KMS-11 (cell line): ENCODE measurements at regions not wholly inside any gene's neighbourhood (a gene's known extent, or its start where the extent isn't known, plus 50 kb on each side); places are given as distances from the start of the nearest gene placed in this dataset.
"Not testable (repeated sequence)": the region's sequence is repeated elsewhere in the genome, so short reads cannot be mapped to it uniquely, and the experiment has no call there.

Experiments used
- H2AFZ ChIP-seq: fragments of 200-600 bp; sonication (generic); 2 replicates; pipeline ENCODE4 v1.6.1; 2016; ENCODE audit warnings: antibody characterized with exemption, mixed run types, low read depth
- H3K27ac ChIP-seq: fragments of 200-600 bp; sonication (generic); 2 replicates; pipeline ENCODE4 v1.6.1; 2016; ENCODE audit warnings: mild to moderate bottlenecking, mixed run types
- H3K27me3 ChIP-seq: fragments of 200-600 bp; sonication (generic); 2 replicates; pipeline ENCODE4 v1.6.1; 2017; ENCODE audit warnings: mild to moderate bottlenecking, low read depth, mixed run types, moderate library complexity; ENCODE audit not compliant: insufficient read depth
- H3K36me3 ChIP-seq: fragments of 200-600 bp; sonication (generic); 2 replicates; pipeline ENCODE4 v1.6.1; 2017; ENCODE audit warnings: mild to moderate bottlenecking, mixed run types; ENCODE audit not compliant: insufficient read depth
- H3K4me1 ChIP-seq: fragments of 200-600 bp; sonication (generic); 2 replicates; pipeline ENCODE4 v1.6.1; 2016; ENCODE audit warnings: mild to moderate bottlenecking, low read depth, mixed run types; ENCODE audit not compliant: poor library complexity, severe bottlenecking
- H3K4me2 ChIP-seq: fragments of 200-600 bp; sonication (generic); 2 replicates; pipeline ENCODE4 v1.7.0; 2016; ENCODE audit warnings: mild to moderate bottlenecking, mixed run types
- H3K4me3 ChIP-seq: fragments of 200-600 bp; sonication (generic); IDR thresholded peaks from 2 replicates; pipeline ENCODE4 v1.6.1; 2017; ENCODE audit warnings: low read depth, low read length, mixed read lengths; ENCODE audit not compliant: insufficient read depth
- H3K79me2 ChIP-seq: fragments of 200-600 bp; sonication (generic); 2 replicates; pipeline ENCODE4 v1.6.1; 2016; ENCODE audit warnings: low read depth, mixed run types; ENCODE audit not compliant: insufficient read depth
- H3K9ac ChIP-seq: fragments of 200-600 bp; sonication (generic); 2 replicates; pipeline ENCODE4 v1.6.1; 2016; ENCODE audit warnings: mild to moderate bottlenecking, mixed run types
- H4K20me1 ChIP-seq: fragments of 200-600 bp; sonication (generic); 2 replicates; pipeline ENCODE4 v1.6.1; 2016; ENCODE audit warnings: mild to moderate bottlenecking, mixed run types; ENCODE audit not compliant: insufficient read depth
- CTCF ChIP-seq: fragments of 200-600 bp; sonication (generic); conservative IDR thresholded peaks from 2 replicates; pipeline ENCODE4 v1.6.1; 2017; ENCODE audit warnings: low read depth, mild to moderate bottlenecking, antibody characterized with exemption, low read length, moderate library complexity, mixed read lengths

DNA sequence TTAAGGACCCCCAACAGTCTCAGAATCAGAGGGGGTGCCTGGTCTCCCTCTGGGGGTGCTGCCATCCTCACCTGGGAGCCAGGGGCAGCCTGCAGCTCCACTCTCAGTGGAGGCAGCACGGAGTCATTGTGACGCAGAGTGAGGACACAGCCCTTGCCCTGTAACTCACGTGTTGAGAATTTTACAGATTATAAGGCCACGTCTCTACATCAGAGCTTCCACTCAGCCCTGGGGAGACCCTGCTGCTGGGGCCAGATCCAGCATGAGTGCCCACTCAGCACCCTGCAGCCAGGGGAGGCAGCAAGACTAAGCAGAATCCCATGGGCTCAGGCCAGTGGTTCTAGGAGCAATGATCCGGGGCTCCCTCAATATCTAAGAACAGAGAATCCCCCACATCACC is 137.4 kb upstream of the AFDN start:
- no peak overlapping the region for H2AFZ ChIP-seq
- no peak overlapping the region for H3K9ac ChIP-seq
- H3K79me2 ChIP-seq = no peaks in the 10 kb centered on the region
- H3K4me3 ChIP-seq = no peak overlapping the region
- no peaks in the 10 kb centered on the region for H3K4me1 ChIP-seq
- H3K4me2 ChIP-seq = no peak overlapping the region
- no peak for TF ChIP-seq CTCF
- H3K36me3 ChIP-seq = no peaks in the 10 kb centered on the region
- no peak overlapping the region for H3K27ac ChIP-seq
- no peaks in the 10 kb centered on the region for H4K20me1 ChIP-seq
- no peaks in the 10 kb centered on the region for H3K27me3 ChIP-seq

DNA sequence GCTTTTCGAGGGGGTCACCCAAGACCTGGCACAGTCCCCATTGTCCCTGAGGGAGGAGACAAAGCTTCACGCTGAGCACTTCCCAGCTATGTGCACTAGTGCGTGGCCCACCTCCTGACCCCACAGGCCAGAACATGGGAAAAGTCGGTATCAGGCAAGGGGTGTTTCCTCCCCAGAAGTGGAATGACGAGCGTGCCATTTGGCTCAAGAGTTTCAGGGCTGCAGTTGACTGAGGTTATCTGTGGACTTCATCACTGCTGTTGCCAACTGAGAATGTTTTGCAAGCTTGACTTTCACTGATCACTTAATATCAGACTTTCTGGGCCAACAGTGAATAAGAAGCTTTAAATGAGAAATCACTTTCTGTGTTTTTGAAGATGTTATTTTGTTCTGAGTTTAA is 137.0 kb upstream of the AFDN start:
- Histone ChIP-seq H3K79me2 (no peaks in the 10 kb centered on the region), H3K4me3 (no peak overlapping the region), H3K27ac (no peak overlapping the region)

GRCh38 chr6:167690167-167690922 is 136.4 kb upstream of the AFDN start:
- not testable (repeated sequence) for H3K27ac ChIP-seq, H3K4me3 ChIP-seq, H3K4me2 ChIP-seq, H3K36me3 ChIP-seq, H4K20me1 ChIP-seq, H2AFZ ChIP-seq, H3K9ac ChIP-seq, H3K27me3 ChIP-seq, H3K4me1 ChIP-seq, H3K79me2 ChIP-seq

More for the DNA sequence above, 137.0 kb upstream of the AFDN start:
- no peaks in the 10 kb centered on the region for H3K4me1 ChIP-seq
- no peak overlapping the region for H3K9ac ChIP-seq
- H3K27me3 ChIP-seq = no peaks in the 10 kb centered on the region
- no peaks in the 10 kb centered on the region for H3K36me3 ChIP-seq
- H4K20me1 ChIP-seq = no peaks in the 10 kb centered on the region
- TF ChIP-seq CTCF = no peak
- H2AFZ ChIP-seq = no peak overlapping the region
- H3K4me2 ChIP-seq = no peak overlapping the region

GRCh38 chr6:167690931-167691330 is 135.8 kb upstream of the AFDN start:
- Histone ChIP-seq H3K9ac (no peak overlapping the region), H3K79me2 (no peaks in the 10 kb centered on the region), H3K27ac (no peak overlapping the region), H2AFZ (no peak overlapping the region), H3K27me3 (no peaks in the 10 kb centered on the region), H3K4me2 (no peak overlapping the region), H3K4me1 (no peaks in the 10 kb centered on the region), H3K4me3 (no peak overlapping the region), H3K36me3 (no peaks in the 10 kb centered on the region), H4K20me1 (no peaks in the 10 kb centered on the region)
- TF ChIP-seq CTCF = no peak

DNA sequence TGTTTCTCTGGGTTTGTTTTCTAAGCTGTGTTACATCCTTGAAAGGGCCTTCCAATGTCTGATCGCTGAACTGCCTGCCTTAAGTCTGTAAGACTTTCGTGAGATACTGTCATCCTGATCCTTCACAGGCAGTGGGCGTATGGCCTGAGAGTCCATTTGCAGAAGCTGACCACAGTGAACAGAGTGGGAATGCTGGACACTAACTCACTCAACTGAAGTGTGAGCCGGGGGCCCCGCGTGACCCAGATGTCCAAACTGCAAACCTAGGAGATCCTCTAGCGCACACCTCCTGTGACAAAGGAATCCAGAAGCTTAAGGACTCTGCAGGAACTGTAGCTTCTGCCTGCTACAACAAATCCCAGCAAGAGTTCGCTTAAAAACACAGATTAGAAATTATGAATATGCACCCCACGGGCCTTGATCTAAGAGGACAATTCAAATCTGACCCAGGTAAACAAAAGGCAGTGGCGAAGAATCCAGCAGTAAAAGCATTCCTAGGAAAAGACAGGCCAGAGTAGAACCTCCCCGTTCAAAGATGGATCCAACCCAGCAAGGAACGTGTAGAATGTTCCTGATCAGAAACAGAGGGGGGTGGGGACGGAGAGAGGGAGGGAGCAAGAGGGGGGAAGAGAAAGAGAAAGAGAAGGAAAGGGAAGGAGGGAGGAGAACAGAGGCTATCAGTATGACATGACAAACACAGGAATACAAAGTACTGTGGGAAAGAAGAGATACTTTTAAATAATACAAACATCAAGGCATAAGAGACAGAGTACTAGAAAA is 135.0 kb upstream of the AFDN start:
- no peak overlapping the region for H3K9ac ChIP-seq
- no peak for TF ChIP-seq CTCF
- H2AFZ ChIP-seq = no peak overlapping the region

DNA sequence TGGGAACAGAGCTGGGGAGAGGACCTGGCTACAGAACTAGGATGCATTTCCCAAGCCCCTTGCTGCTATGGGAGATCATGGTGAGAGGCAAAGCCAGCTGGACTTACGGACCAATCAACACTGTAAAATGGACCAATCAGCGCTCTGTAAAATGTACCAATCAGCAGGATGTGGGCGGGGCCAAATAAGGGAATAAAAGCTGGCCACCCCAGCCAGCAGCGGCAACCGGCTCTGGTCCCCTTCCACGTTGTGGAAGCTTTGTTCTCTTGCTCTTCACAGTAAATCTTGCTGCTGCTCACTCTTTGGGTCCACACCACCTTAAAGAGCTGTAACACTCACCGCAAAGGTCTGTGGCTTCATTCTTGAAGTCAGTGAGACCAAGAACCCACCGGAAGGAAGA is 133.2 kb upstream of the AFDN start:
- not testable (repeated sequence) for H3K4me3 ChIP-seq, H4K20me1 ChIP-seq, H2AFZ ChIP-seq, H3K36me3 ChIP-seq, H3K27me3 ChIP-seq, H3K79me2 ChIP-seq, H3K9ac ChIP-seq, H3K27ac ChIP-seq, H3K4me1 ChIP-seq, H3K4me2 ChIP-seq

More for the DNA sequence above, 135.0 kb upstream of the AFDN start:
- Histone ChIP-seq H3K4me3 (no peak overlapping the region), H4K20me1 (no peaks in the 10 kb centered on the region), H3K36me3 (no peaks in the 10 kb centered on the region), H3K27ac (no peak overlapping the region), H3K79me2 (no peaks in the 10 kb centered on the region), H3K4me1 (no peaks in the 10 kb centered on the region), H3K4me2 (no peak overlapping the region), H3K27me3 (no peaks in the 10 kb centered on the region)
